HCEC 1CT (cell line): ENCODE measurements at regions not wholly inside any gene's neighbourhood (a gene's known extent, or its start where the extent isn't known, plus 50 kb on each side); places are given as distances from the start of the nearest gene placed in this dataset.
"Not testable (repeated sequence)": the region's sequence is repeated elsewhere in the genome, so short reads cannot be mapped to it uniquely, and the experiment has no call there.

Experiments used
- DNase-seq: peaks from one replicate; pipeline ENCODE4 v3.0.0-alpha.2; 2017

DNA sequence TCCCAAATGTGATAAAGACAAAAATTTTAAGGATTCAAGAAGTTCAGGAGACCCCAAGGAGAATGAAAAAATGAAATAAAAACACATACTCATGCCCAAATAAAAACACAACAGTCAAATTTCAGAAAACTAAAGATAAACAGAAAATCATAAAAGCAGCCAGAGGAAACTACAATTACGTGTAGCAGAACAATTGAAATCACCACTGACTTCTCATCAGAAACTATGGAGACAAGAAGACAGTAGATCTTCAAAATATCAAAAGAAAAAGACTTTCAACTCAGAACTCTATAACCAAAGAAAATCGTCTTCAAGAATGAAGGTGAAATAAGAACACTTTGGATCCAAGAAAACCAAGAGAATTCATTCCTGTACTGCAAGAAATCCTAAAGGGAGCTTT lies 54.9 kb downstream of the DIO3 start:
- no peak for DNase-seq

DNA sequence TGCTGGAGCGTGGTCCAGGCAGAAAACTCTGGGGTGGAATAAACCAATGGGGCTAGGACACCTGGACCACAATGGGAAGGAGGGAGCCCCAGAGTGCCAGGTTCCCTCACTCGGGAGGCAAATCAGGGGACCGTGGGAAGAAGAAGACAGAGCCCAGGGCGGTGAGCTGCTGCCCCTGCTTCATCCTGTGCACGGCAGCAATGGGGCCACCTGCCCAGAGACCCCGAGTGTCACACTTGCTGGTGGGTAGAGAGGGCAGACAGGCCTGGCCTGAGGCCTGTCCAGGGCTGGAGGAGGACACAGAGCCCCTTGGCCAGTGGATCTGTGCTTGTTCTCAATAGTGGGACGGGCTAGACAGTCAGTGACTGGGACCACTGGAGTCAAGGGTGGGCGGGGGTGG lies 58.2 kb downstream of the DIO3 start:
- no peak for DNase-seq

DNA sequence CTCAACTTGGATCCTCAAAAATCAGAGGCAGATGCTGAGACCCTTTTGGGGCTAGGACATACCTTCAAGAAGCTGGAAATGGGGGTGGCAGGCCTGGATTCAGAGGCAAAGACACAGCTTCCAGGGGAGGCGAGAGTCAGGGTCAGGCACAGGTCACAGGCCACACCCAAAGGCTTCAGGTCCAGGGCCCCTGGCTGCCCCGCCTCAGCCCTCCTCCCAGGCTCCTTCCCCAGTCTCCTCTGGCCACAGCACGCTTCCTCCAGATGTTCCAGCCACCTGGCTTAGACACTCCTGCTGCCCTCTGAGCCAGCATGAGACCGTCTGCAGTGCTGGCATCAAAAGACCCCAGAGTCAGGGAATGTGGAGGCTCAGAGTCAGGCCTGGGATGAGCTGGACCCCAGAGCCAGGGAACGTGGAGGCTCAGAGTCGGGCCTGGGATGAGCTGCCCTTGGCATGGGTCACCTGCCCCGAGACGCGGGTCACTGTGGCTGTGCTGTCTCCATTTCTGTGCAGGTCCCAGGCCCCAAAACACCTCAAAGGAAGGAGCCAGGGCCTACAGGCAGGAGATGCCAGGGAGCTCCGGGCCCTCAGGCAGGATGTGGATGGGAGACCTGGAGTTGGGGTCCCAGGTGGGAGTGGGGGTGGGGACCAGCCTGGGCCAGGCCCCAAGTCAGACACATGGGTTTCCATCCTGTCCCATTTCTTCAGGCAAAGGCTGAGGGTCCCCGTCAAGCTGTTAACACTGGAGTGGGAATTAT lies 58.9 kb downstream of the DIO3 start:
- DNase-seq = no peak

DNA sequence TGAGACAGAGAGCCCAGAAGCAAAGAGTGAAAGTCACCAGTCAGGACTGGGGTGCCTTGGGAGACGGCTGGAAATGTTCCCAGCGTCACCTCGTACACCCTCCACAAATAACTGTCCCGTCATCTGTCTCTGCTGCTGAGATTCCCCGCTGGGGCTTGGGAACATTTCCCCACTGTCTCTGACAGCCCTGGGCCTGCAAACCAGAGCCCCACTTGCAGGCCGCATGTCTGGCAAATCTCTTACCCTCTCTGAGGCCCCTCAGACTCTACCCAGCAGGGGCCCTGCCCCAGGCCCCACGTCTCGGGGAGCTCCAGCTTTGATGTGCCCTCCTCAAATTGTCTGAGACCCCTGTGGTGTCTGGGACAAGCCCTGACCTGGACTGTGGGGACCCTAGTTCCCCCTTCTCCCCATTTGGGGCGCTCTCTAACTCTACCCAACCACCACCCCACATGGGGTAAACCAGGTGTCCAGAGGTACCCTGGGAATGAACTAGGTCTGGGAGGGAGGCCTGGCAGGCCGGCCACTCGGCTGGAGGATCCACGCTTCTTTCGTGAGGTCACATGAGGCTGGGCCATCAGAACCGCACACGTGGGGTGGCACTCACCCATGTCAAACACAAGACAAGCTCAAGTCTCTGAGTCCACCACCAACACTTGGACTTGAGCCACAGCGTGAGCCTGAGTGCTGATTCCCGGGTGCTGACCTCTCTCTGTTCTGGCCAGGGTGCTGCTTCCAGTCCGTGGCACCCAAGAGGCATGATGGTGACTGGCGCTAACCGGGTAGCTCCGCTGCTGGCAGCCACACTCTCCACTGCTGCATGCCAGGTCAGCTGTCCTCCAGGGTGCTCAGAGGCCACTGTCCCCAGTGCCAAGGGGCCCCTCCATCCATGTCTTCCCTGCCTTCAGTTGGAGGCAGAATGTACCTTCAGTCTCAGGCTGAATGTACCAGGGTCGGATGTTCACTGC lies 59.8 kb downstream of the DIO3 start:
- no peak for DNase-seq

DNA sequence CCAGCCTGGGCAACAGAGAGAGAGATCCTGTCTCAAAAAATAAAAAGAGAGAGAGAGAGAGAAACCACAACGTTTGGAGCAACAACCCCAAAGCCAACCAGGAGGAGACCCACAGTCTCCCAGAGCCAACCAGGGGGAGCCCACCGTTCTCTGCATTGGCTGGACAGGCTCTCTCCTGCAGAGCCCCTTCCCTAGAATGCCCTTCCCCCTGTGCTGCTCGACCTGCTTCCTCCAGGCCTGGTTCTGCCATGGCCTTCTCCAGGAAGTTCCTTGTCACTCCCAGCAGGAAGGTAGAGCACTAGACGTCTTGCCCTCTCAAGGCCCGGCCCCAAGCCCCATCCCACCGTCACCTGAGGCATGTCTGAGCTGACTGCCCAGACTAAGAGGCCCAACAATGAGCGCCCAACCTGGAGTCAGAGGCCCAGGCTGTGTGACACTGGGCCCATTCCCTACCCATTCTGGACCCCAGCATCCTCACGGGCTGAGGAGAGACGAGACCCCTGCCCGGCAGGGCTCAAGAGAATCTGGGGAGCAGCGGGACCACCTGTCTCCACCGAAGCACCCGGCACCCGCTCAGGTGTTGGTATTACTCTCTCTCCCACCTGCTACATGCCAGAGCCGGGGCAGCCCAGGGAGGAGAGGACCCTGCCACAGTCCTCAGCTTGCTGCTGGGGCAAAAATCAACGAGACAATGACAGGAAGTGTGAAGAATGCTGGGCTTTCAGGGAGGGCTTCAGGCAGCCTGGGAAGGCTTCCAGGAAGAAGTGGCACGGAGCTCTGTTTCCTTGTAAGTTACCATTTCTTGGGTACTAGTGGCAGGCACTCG lies 61.2 kb downstream of the DIO3 start:
- no peak for DNase-seq

DNA sequence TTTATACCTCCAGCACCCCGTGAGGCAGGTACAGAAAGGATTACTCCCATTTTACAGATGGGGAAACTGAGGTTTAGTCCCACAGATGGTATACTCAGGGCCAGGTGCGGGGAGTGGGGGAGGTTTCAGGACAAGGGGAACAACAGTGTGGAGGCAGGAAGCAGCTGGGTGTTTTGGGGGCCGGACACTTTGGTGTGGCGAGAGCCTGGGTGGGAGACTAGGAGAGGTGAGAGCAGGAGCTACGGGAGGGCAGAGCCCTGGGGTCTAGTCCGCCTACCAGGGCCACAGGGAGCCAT lies 61.7 kb downstream of the DIO3 start:
- no peak for DNase-seq

DNA sequence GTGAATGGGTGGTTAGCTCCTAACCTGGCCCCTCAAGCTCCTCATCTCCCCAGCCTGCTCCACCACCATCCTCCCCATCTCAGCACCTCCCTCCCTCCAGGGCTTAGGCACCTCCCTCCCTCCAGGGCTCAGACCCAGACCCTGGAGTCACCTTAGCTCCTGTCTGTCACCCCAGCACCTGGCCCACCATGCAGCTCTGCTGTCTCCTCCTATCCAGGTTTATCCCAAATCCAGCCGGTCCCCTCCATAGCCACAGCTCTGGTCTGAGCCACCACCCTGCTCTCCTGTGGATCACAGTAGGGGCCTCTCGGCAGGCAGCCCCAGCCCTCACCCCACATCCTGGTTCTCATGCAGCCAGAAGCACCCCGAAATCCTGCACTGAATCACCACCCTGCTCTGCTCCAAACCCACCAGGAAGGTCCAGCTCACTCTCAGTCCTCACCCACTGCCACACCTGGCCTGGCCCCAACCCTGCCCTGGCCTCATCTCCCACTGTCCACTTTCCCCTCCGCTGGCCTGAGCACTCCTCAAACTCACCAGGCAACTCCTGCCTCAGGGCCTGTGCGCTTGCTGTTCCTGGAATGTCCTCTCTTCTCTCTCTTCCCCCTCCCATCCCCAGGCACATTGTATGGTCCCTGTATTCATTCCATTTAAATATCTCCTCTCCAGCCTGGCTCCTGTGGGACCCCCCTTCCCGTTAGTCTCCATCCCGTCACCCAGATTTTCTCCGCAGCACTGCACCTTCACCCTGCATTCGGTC lies 62.6 kb downstream of the DIO3 start:
- no peak for DNase-seq

DNA sequence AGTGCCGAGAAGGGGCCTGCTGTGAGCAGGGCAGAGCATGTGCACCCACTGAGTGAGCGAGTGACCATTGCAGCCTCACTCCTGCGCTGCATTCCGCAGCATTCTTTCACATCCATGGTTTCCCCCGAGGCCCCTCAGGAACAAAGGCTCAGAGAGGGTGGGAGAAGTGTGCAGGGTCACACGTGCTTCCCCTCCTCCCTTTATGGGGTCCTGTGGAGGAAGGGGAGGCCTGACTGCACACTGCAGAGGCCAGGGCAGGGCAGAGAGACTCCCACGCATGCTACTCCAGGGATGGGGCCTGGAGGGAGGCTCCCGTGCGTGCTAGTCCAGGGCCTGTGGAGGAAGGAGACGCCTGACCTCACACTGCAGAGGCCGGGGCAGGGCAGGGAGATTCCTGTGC lies 63.2 kb downstream of the DIO3 start:
- no peak for DNase-seq

DNA sequence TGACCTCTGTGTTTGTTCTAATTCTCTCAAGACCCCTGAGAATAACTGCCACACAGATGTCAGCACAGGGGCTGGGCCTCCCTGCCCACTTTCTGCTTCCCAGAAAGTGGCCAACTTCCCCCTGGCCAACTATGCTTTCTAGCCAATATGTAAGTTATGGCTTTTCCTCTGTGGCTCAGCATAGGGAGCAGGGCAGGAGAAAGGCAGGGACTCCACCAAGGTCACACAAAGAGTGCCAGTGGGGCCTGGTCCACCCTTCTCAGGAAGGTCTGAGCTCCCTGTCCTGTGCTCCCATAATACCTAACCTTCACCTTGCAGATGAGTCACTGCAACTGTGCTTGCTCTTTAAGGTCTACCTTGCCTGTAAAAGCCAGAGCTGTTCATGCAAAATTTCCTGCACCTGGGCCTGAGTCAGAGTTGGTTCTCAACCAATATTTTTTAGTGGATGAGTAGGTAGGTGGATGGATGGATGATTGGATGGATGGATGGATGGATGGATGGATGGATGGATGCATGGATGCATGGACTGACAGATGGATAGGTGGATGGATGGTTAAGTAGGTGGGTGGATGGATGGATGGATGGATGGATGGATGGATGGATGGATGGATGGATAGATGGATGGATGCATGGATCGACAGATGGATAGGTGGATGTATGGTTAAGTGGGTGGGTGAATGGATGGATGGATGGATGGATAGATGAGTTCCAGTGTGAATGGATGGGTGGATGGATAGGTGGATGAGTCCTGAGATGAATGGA lies 64.2 kb downstream of the DIO3 start:
- DNase-seq = no peak

DNA sequence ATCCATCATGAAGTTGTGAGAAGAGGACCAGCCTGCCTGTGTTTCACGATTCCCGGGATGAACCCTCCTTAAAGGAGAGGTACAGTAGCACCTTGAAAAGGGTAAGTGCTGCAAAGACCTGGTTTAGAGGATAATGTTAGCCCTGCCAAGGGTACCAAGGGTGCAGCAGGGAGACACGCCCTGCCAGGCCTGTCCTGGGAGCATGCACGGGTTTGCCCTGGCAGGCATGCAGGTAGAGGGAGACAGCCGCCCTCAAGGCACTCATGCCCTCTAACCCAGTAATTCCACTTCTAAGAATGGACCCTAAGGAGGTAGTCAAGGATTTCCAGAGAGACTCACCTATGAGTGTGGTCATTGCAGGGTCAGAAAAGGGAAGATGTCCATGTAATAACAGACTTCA lies 65.0 kb downstream of the DIO3 start:
- DNase-seq = no peak

DNA sequence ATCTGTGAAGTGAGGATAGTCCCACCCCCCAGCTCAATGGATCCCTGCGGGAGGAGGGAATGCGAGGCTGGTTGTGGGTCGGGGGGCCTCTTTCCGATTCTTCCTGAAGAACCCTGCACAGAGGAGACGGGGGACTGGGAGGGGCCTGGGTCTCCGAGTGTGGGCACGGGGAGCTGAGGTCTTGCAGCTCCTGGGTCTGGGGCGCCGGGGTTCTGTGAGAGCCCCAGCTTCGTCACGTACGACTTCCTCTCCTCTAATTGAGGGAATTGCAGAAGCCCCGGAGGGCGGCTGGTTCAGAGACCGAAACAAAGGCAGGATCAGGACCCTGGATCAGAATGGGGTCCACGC lies 66.6 kb downstream of the DIO3 start:
- DNase-seq = no peak

DNA sequence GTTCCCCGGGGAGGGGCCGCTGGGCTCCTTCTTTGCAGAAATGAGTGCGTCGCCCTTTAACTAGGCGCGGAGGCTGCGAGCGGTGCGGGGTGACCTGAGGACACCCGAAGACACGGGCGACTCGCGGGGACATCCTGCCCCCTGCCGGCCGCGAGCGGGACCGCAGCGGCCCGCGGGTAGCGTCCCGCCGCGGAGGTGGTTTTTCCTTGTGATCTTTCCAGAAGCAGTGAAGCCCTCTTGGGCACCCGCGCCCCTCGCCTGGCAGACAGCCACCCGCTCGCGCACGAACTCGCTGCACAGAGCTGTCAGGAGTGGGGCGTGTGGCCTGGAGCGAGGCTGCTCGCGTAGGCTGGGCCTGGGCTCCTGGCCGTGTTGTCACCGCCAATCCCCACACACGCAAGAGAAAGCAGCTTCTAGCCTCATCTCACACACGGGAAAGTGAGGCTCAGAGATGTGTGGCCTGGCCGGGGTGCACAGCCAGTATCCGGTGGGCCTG lies 67.2 kb downstream of the DIO3 start:
- peak; percentile 51 for DNase-seq

DNA sequence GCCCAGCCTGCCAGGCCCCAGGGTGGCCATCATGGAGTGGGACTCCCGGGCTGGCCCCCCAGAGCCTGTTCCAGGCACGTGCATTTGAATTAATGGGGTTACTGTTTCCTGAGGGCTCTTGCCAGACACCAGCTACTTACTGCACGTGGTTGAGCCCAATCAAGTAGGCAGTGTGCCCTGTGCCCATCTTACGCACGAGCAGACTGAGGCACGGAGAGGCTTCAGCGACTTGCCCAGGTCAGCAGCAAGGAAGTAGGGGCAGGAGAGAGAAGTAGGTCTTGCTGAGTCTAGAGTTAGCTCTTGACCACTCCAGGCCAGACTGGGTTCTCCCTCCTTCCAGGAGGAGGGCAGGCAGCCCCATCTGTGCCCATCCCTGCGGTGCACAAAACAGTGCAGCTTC lies 67.7 kb downstream of the DIO3 start:
- DNase-seq = no peak

DNA sequence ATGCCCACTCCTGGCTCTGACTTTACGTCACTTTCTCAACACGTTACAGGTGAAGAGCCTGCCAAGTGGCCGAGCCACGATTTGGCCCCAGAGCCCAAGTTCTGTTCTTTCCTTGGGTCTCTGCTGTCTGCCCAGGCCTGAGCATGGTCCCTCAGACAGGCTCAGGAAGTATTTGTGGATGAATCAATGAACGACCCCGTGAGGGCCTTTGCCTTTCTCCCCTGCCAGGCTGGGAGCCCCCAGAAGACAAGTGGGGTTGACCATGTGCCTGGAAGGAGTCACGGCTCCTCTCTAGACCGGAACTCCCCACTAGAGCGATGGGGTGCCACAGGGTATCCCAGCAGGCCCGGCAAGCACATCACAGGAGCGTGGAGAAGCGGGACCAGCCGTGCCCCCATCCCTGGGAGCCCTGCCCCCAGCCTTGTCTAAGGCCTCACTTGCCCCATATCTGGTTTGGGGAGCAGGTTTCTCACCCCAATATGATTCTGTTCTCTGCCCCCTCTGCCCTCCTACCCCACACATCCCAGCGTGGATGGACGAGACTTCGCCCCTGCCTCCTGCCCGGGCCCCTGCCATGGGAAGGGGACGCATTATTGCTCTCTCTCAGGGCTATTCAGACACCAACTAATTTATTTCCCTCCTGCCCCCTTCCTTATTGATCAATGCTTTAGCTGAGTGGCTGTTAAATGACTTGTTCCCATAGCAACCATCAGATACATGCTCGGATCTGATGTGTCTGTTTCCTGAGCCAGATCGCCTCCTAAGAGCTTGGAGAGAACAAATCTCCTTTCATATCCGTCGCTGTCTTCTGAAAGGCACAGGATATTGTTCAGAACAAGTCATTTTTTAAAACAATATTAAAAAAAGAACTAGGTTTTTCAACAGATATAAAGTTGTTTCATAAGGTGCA lies 69.0 kb downstream of the DIO3 start:
- no peak for DNase-seq

DNA sequence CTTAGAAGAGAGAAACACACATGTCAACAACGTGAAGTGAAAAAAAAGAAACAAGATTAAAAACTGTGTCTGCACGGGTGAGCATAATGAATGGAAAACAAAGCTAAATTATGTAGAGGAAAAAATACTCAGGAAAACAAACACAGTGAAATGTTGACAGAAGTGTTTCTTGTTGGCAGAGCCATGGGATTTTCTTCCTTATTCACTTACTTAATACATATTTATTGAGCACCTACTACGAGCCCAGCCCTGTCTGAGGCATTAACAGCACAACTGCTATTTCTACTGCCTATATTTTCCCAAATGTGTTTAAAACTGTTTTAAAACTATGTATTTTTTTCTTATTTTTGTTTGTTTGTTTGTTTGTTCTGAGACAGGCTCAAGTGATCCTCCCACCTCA lies 69.9 kb downstream of the DIO3 start:
- no peak for DNase-seq

DNA sequence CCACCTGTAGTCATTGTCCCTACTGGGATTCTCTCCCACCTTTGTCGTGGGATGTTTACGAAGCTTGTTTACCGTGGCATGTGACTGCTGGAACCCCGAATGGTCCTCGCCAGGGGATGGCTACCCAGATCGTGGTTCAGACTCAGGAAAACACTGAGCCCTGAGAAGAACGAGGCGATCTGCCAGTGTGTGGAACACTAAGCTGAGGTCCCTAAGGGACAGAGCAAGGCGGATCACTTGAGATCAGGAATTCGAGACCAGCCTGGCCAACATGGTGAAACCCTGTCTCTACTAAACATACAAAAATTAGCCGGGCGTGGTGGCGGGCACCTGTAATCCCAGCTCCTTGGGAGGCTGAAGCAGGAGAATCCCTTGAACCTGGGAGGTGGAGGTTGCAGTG lies 70.7 kb downstream of the DIO3 start:
- not testable (repeated sequence) for DNase-seq

DNA sequence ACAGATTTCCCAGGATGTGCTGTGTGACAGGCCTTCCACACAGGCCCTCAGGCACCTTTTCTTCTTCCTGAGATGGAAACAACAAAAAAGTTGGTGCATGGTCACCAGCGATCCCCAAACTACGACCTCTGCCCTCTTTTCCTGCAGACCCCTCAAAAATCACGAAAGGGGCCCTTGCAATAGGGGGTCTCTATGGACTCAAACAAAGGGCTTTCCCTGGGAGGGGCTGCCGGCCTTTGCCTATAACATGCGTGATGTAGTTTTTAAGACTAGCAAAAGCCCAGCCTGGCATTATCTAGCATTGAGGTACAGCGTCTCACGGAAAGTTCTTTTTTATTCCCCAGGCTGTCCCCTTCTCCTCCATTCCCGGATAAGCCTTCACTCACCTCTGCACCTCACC lies 71.2 kb downstream of the DIO3 start:
- no peak for DNase-seq

DNA sequence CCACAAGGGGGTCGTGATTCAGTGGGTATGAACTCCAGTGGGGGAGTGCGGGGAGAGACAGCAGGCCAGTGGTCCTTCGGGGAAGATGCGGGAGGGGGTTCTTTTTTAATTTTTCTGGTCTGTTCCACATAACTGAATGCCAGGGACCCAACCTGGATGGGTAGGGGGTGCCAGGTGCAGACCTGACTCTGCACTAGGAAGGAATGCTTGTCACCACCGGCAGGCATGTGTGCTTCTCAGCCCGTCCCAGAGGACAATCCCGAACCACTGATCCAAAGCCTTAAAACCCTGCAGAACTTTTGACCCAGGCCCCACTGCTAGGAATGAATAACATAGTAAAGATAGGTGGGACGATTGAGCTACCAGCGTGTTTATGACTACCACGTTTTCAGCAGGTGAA lies 72.0 kb downstream of the DIO3 start:
- DNase-seq = no peak

DNA sequence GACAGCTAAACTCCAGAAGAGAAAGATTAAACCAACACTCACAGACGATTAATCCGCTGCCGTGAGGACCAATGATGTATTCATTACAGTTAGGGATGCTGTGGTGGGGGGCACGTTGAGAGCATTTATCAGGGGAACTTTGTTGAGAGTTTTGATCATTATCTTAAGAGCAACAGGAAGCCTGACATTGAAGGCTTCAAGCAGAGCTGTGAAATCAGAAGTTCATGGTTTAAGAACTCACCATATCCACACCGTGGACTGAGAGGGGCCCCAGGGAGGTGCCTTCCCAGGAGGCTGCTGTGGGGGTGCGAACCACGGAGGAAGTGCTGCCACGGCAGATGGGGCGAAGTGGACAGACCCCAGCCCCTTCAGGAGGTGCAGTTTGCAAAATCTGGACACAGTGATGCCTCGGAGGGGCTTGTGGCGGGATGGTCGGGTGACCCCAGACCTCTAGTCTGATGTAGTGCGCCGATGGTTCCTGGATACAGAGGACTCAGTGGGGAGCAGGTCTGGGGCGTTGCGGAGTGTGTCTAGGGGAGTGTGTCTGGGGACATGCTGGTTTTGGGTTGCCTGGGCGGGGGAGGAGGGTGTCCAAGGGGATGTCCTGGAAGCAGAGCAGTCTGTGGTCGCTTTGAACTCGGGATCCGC lies 73.0 kb downstream of the DIO3 start:
- DNase-seq = no peak
